Kidney (tissue), 13 donors: ENCODE measurements at regions not wholly inside any gene's neighbourhood (a gene's known extent, or its start where the extent isn't known, plus 50 kb on each side); places are given as distances from the start of the nearest gene placed in this dataset.

Source experiments
- DNase-seq, 5 donors: peaks; one replicate each; pipeline ENCODE4 v3.0.0-alpha.2; 2013 to 2020
- FAIRE-seq: peaks from 2 replicates; lab custom pipeline; 2012; peaks lifted over from hg19 to GRCh38; lab: Jason Lieb, UNC
- H3K27ac ChIP-seq, 2 donors: one replicate each; pipeline ENCODE4 v1.7.0; 2013; ENCODE audit warnings: low read depth in 2 of 2, low read length in 2 of 2, inconsistent platforms in 1 of 2
- H3K27me3 ChIP-seq: one replicate; pipeline ENCODE4 v1.7.1; 2013; ENCODE audit warnings: low read length, inconsistent platforms; ENCODE audit not compliant: control insufficient read depth, insufficient read depth
- H3K36me3 ChIP-seq, 3 donors: one replicate each; pipeline versions ENCODE4 v1.7.0 to v1.7.1; 2013; ENCODE audit warnings: low read length in 3 of 3, control low read depth in 1 of 3, inconsistent platforms in 1 of 3; ENCODE audit not compliant: insufficient read depth in 3 of 3, control insufficient read depth in 2 of 3
- H3K4me1 ChIP-seq, 3 donors: one replicate each; pipeline versions ENCODE4 v1.7.0 to v1.7.1; 2013; ENCODE audit warnings: low read length in 3 of 3, inconsistent platforms in 1 of 3, low read depth in 1 of 3; ENCODE audit not compliant: control insufficient read depth in 2 of 3, insufficient read depth in 2 of 3
- H3K4me3 ChIP-seq, 3 donors: one replicate each; pipeline versions ENCODE4 v1.7.0 to v1.8.1; 2013; ENCODE audit warnings: low read length in 3 of 3, control low read depth in 1 of 3, inconsistent platforms in 1 of 3
- H3K9ac ChIP-seq, 3 donors: one replicate each; pipeline versions ENCODE4 v1.7.0 to v1.7.1; 2013; ENCODE audit warnings: low read length in 3 of 3, control low read depth in 1 of 3, inconsistent platforms in 1 of 3
- H3K9me3 ChIP-seq, 3 donors: one replicate each; pipeline versions ENCODE4 v1.7.0 to v1.7.1; 2013; ENCODE audit warnings: low read length in 3 of 3, control low read depth in 1 of 3, inconsistent platforms in 1 of 3; ENCODE audit not compliant: control insufficient read depth in 2 of 3, insufficient read depth in 1 of 3
- CTCF ChIP-seq: IDR thresholded peaks from 3 replicates; pipeline ENCODE4 v1.5.1; 2012; ENCODE audit warnings: mild to moderate bottlenecking, moderate library complexity, borderline replicate concordance; ENCODE audit not compliant: insufficient read depth; ENCODE audit errors: extremely low read depth
- intact Hi-C: fragments of 100-400 bp; cut with DNase I; formaldehyde crosslinking; loops from one replicate; pipeline ENCODE4 v1.11.1; 2022
- donor health status: control.
- donor health status: control.
- donor health status: control.
- donor health status: control.
- donor health status: control.
- donor health status: DM: yes; HTN: yes; CAD: no.
- donor health status: Normal renal cell carcinoma (clear cell type).

GRCh38 chr2:40824278-40824677 is 372.4 kb upstream of the SLC8A1 start:
- no peak for TF ChIP-seq CTCF
- Histone ChIP-seq H3K36me3 (no peaks in the 10 kb centered on the region), H3K4me3 (no peak overlapping the region), H3K4me1 (no peaks in the 10 kb centered on the region), H3K9ac (no peak overlapping the region), H3K27me3 (no peaks in the 10 kb centered on the region), H3K9me3 (no peaks in the 10 kb centered on the region), H3K27ac (no peak overlapping the region)
- intact Hi-C loops, result no loop called here
- FAIRE-seq, result no peak
- no peak for DNase-seq

GRCh38 chr2:40827392-40827791 is 375.5 kb upstream of the SLC8A1 start:
- no peaks in the 10 kb centered on the region for H3K36me3 ChIP-seq
- H3K9me3 ChIP-seq, result no peaks in the 10 kb centered on the region
- FAIRE-seq (no peak), DNase-seq (no peak)
- TF ChIP-seq CTCF, result no peak
- no peak overlapping the region for H3K27ac ChIP-seq
- no peak overlapping the region for H3K9ac ChIP-seq
- H3K27me3 ChIP-seq, result no peaks in the 10 kb centered on the region
- intact Hi-C loops, result no loop called here
- H3K4me3 ChIP-seq, result no peak overlapping the region
- H3K4me1 ChIP-seq, result no peaks in the 10 kb centered on the region

- Histone ChIP-seq H3K9ac (no peak overlapping the region), H3K9me3 (no peaks in the 10 kb centered on the region), H3K36me3 (no peaks in the 10 kb centered on the region), H3K27ac (no peak overlapping the region), H3K4me1 (no peaks in the 10 kb centered on the region), H3K27me3 (no peaks in the 10 kb centered on the region), H3K4me3 (no peak overlapping the region)
- DNase-seq (no peak), FAIRE-seq (no peak)
- no peak for TF ChIP-seq CTCF
- intact Hi-C loops, result no loop called here
These were observed 379.5 kb upstream of the SLC8A1 start for GRCh38 chr2:40831321-40831873.

- no peaks in the 10 kb centered on the region for H3K27me3 ChIP-seq
- no peak overlapping the region for H3K27ac ChIP-seq
- DNase-seq, result no peak
- FAIRE-seq, result no peak
- H3K36me3 ChIP-seq, result no peaks in the 10 kb centered on the region
- no peak overlapping the region for H3K9ac ChIP-seq
- TF ChIP-seq CTCF, result no peak
- intact Hi-C loops, result no loop called here
- no peak overlapping the region for H3K4me3 ChIP-seq
- no peaks in the 10 kb centered on the region for H3K9me3 ChIP-seq
- H3K4me1 ChIP-seq, result no peaks in the 10 kb centered on the region
These were observed 390.0 kb upstream of the SLC8A1 start for GRCh38 chr2:40841856-40842255.
